Activated CD8-positive, alpha-beta T cell treated with anti-CD3 and anti-CD28 coated beads, Interleukin-2, amount 10 ng/mL, durations not matched to agents 7 days and 5 days (primary cell): ENCODE measurements at regions not wholly inside any gene's neighbourhood (a gene's known extent, or its start where the extent isn't known, plus 50 kb on each side); places are given as distances from the start of the nearest gene placed in this dataset.
"Not testable (repeated sequence)": the region's sequence is repeated elsewhere in the genome, so short reads cannot be mapped to it uniquely, and the experiment has no call there.

Experiments
- ATAC-seq: fragments of 150-1000 bp; cut with Tn5 transposase; one replicate; pipeline ENCODE4 v1.10.0; 2021; ENCODE audit warnings: moderate library complexity
- CTCF ChIA-PET: fragments of 350-600 bp; sonication (Branson Sonifier 250); formaldehyde crosslinking; loops from one replicate; lab custom pipeline; 2021; ENCODE audit warnings: antibody characterized with exemption; lab: Charles Lee
- POLR2A ChIA-PET: fragments of 350-600 bp; sonication (Branson Sonifier 250); formaldehyde crosslinking; loops from one replicate; lab custom pipeline; 2021; ENCODE audit warnings: antibody characterized with exemption; lab: Charles Lee
- DNase-seq: peaks from one replicate; pipeline ENCODE4 v3.0.0-alpha.2; 2020
- H3K27ac Mint-ChIP-seq: one replicate; pipeline ENCODE4 v1.8.0; 2021; ENCODE audit warnings: mild to moderate bottlenecking, mixed read lengths
- H3K27me3 Mint-ChIP-seq: one replicate; pipeline ENCODE4 v1.8.0; 2021; ENCODE audit warnings: low read depth, mixed read lengths
- H3K36me3 Mint-ChIP-seq: one replicate; pipeline ENCODE4 v1.8.0; 2021; ENCODE audit warnings: low read depth, mixed read lengths
- H3K4me1 Mint-ChIP-seq: one replicate; pipeline ENCODE4 v1.8.0; 2021; ENCODE audit warnings: low read depth, mixed read lengths
- H3K4me3 Mint-ChIP-seq: one replicate; pipeline ENCODE4 v1.8.0; 2021; ENCODE audit warnings: mild to moderate bottlenecking, mixed read lengths
- H3K9me3 Mint-ChIP-seq: one replicate; pipeline ENCODE4 v1.8.0; 2022; ENCODE audit warnings: mixed read lengths; ENCODE audit not compliant: insufficient read depth

GRCh38 chr1:22330092-22330759 is 121.4 kb upstream of the ZBTB40 start:
- Mint-ChIP-seq H3K9me3 (no peaks in the 10 kb centered on the region), H3K27me3 (peaks cover 9% of the 10 kb centered on the region), H3K4me3 (no peak overlapping the region), H3K4me1 (no peaks in the 10 kb centered on the region), H3K27ac (no peak overlapping the region), H3K36me3 (no peaks in the 10 kb centered on the region)
- CTCF ChIA-PET = no interaction called here
- POLR2A ChIA-PET = no interaction called here
- no peak for ATAC-seq
- DNase-seq = no peak

GRCh38 chr1:22330760-22331119 is 120.9 kb upstream of the ZBTB40 start:
- no peak for ATAC-seq
- no peaks in the 10 kb centered on the region for H3K4me1 Mint-ChIP-seq
- H3K27ac Mint-ChIP-seq = no peak overlapping the region
- ChIA-PET CTCF (no interaction called here), POLR2A (no interaction called here)
- DNase-seq = no peak
- no peaks in the 10 kb centered on the region for H3K36me3 Mint-ChIP-seq
- no peaks in the 10 kb centered on the region for H3K9me3 Mint-ChIP-seq
- H3K27me3 Mint-ChIP-seq = peaks cover 9% of the 10 kb centered on the region
- no peak overlapping the region for H3K4me3 Mint-ChIP-seq

DNA sequence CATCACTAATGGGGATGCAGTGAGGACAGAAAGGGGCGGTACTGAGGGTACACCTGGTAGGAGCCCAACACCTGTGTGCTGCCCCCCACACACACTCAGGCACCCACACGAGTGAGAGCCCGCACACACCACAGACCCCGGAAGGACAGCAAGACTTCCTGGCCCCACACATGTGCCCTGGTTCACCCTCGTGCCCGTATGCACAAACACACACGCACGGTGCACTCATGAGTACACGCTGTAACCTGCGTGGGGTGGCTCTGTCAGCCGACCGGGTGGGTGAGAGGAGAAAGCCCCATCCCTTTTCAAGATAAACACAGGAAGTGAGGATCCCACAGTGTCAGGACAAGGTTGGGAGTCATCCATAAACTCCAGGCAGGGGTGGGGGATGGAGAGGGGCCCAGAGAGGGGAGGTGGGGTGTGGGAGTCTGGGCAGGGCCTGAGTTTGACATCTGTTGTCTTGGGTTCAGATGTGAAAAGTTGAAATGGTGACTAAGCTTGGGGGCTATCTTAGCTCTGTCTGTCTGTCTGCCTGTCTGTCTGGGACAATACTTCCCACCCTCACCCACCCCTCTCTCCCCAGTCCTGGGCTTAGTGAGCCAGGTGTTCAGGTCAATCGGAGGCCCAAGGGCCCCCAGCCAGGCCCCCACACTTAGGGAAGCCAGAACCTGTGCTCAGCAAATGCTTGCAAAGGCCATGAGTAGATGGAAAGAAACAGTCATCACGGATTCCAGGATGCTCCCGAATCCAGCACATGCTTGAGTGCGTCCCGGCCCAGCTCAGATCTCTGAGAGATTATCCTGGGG is 119.8 kb upstream of the ZBTB40 start:
- ChIA-PET POLR2A (no interaction called here), CTCF (no interaction called here)
- Mint-ChIP-seq H3K4me1 (no peaks in the 10 kb centered on the region), H3K27me3 (peaks cover 9% of the 10 kb centered on the region), H3K9me3 (no peaks in the 10 kb centered on the region), H3K27ac (no peak overlapping the region), H3K36me3 (no peaks in the 10 kb centered on the region), H3K4me3 (no peak overlapping the region)
- ATAC-seq = no peak
- no peak for DNase-seq

GRCh38 chr1:22332424-22332717 is 119.3 kb upstream of the ZBTB40 start:
- H3K27me3 Mint-ChIP-seq = peaks cover 9% of the 10 kb centered on the region
- no peak overlapping the region for H3K27ac Mint-ChIP-seq
- no peaks in the 10 kb centered on the region for H3K9me3 Mint-ChIP-seq
- H3K4me3 Mint-ChIP-seq = no peak overlapping the region
- no peaks in the 10 kb centered on the region for H3K4me1 Mint-ChIP-seq
- no peak for DNase-seq
- no peaks in the 10 kb centered on the region for H3K36me3 Mint-ChIP-seq
- POLR2A ChIA-PET = no interaction called here
- no peak for ATAC-seq
- CTCF ChIA-PET = no interaction called here

- Mint-ChIP-seq H3K4me1 (no peaks in the 10 kb centered on the region), H3K27ac (no peak overlapping the region), H3K27me3 (peaks cover 9% of the 10 kb centered on the region), H3K4me3 (no peak overlapping the region), H3K9me3 (no peaks in the 10 kb centered on the region), H3K36me3 (no peaks in the 10 kb centered on the region)
- ChIA-PET CTCF (no interaction called here), POLR2A (no interaction called here)
- no peak for DNase-seq
- no peak for ATAC-seq
Measured at GRCh38 chr1:22332795-22333499, 118.7 kb upstream of the ZBTB40 start.

DNA sequence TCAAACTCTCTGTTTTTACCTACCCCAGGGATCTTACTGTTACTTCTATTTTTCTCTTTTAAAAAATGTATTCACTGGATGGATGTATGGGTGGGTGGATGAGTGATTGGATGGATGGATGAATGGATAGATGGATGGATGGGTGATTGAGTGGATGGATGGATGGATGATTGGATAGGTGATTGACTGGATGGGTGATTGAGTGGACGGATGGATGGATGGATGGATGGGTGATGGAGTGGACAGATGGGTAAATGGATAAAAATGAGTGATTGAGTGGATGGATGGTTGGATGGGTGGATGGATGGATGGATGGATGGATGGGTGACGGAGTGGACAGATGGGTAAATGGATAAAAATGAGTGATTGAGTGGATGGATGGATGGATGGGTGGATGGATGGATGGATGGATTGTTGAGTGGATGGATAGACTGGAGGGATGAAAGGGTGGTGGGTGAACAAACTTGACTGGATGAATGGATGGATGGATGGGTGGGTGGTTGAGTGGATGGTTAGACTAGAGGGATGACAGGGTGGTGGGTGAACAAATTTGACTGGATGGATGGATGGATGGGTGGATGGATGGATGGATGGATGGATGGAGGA is 118.0 kb upstream of the ZBTB40 start:
- no peak for DNase-seq
- CTCF ChIA-PET = no interaction called here
- no peak overlapping the region for H3K27ac Mint-ChIP-seq
- POLR2A ChIA-PET = no interaction called here
- H3K4me3 Mint-ChIP-seq = no peak overlapping the region
- H3K4me1 Mint-ChIP-seq = no peaks in the 10 kb centered on the region
- peaks cover 9% of the 10 kb centered on the region for H3K27me3 Mint-ChIP-seq
- no peaks in the 10 kb centered on the region for H3K36me3 Mint-ChIP-seq
- H3K9me3 Mint-ChIP-seq = no peaks in the 10 kb centered on the region
- ATAC-seq = no peak

DNA sequence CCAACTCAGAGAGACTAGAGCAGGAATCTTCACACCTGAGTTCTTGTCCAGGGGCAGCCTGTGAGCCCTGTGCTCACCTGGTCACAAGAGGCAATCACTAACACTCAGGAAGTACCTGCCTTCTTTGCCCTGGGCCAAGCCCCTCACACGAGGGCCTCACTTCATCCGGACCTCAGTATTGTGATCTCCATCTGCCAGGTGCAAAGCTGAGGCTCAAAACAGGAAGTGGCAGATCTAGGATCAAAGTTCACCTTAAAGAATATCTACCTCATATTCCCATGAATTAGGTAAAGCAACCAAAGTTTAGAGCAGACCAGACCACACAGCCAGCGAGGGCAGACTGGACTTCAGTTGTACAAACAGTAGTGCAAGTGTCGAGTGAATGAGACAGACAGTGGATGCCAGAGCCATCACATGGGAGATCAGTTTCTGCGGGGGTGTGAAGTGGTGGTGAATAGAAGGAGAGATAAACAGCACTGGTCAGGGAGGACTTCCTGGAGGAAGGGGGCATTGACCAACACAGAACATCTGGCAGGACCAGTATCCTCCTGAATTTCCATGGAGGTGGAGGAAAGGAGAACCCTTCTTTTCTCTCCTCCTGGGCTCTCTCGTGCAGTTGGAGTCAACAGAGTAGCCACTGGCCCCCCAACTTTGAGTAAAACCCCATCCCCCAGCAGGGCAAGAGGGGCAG is 116.6 kb upstream of the ZBTB40 start:
- CTCF ChIA-PET = no interaction called here
- DNase-seq (no peak), ATAC-seq (no peak)
- H3K9me3 Mint-ChIP-seq = no peaks in the 10 kb centered on the region
- POLR2A ChIA-PET = no interaction called here
- no peaks in the 10 kb centered on the region for H3K36me3 Mint-ChIP-seq
- H3K4me3 Mint-ChIP-seq = no peak overlapping the region
- no peaks in the 10 kb centered on the region for H3K4me1 Mint-ChIP-seq
- no peak overlapping the region for H3K27ac Mint-ChIP-seq
- peaks cover 11% of the 10 kb centered on the region for H3K27me3 Mint-ChIP-seq

DNA sequence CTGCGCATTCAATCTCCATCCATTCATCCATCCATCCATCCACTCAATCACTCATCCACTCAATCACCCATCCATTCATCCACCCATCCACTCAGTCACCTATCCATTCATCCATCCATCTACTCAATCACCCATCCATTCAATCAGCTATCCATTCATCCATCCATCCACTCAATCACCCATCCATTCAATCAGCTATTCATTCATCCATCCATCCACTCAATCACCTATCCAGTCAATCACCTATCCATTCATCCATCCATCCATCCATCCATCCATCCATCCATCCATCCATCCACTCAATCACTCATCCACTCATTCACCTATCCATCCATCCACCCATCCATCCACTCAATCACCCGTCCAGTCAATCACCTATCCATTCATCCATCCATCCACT is 115.4 kb upstream of the ZBTB40 start:
- H3K36me3 Mint-ChIP-seq, POLR2A ChIA-PET, H3K9me3 Mint-ChIP-seq, H3K4me3 Mint-ChIP-seq, H3K27ac Mint-ChIP-seq, CTCF ChIA-PET, H3K4me1 Mint-ChIP-seq, ATAC-seq, DNase-seq: not testable (repeated sequence)
- peaks cover 15% of the 10 kb centered on the region for H3K27me3 Mint-ChIP-seq

- H3K9me3 Mint-ChIP-seq, H3K4me3 Mint-ChIP-seq, DNase-seq, ATAC-seq, CTCF ChIA-PET, POLR2A ChIA-PET, H3K4me1 Mint-ChIP-seq, H3K36me3 Mint-ChIP-seq, H3K27ac Mint-ChIP-seq: not testable (repeated sequence)
- peaks cover 16% of the 10 kb centered on the region for H3K27me3 Mint-ChIP-seq
Measured at GRCh38 chr1:22336696-22337545, 114.7 kb upstream of the ZBTB40 start.

- Mint-ChIP-seq H3K4me3 (no peak overlapping the region), H3K27me3 (peaks cover 23% of the 10 kb centered on the region), H3K4me1 (no peaks in the 10 kb centered on the region), H3K27ac (no peak overlapping the region), H3K36me3 (no peaks in the 10 kb centered on the region), H3K9me3 (no peaks in the 10 kb centered on the region)
- DNase-seq (no peak), ATAC-seq (no peak)
- CTCF ChIA-PET = no interaction called here
- POLR2A ChIA-PET = interaction anchor here (0.6 kb wide), 1 partner anchor 253 kb away, joined by 3 read pairs; no protein-coding TSS in a partner anchor
Measured at GRCh38 chr1:22338071-22338765, 113.4 kb upstream of the ZBTB40 start.

DNA sequence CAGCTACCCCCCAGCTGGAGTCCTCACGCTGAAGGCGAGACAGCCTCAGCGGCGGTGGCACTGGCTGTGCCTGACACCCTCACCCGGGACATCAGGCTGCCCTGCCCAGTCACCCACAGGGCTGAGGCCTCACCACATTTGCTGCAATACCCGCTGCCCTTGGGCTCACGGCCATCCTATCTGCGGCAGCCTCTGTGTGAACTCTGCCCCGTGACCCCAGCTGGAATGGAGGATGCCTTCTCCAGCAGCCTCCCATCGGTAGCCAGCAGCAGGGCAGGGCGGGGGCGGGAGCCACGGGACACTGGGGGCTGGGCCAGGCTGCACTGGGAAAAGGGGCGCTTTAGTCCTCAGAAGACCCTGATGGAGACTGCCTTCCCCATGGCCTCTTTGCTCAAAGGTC is 112.4 kb upstream of the ZBTB40 start:
- no peak for ATAC-seq

More for the DNA sequence above, 112.4 kb upstream of the ZBTB40 start:
- ChIA-PET CTCF (no interaction called here), POLR2A (no interaction called here)
- Mint-ChIP-seq H3K4me3 (no peak overlapping the region), H3K27me3 (peaks cover 20% of the 10 kb centered on the region), H3K27ac (no peak overlapping the region), H3K9me3 (no peaks in the 10 kb centered on the region), H3K36me3 (no peaks in the 10 kb centered on the region), H3K4me1 (no peaks in the 10 kb centered on the region)
- no peak for DNase-seq
